ENCODE measurements at regions not wholly inside any gene's neighbourhood (a gene's known extent, or its start where the extent isn't known, plus 50 kb on each side); places are given as distances from the start of the nearest gene placed in this dataset.
A peak's percentile ranks its signal among the peaks of the same experiment; 100 is the strongest.

DNA sequence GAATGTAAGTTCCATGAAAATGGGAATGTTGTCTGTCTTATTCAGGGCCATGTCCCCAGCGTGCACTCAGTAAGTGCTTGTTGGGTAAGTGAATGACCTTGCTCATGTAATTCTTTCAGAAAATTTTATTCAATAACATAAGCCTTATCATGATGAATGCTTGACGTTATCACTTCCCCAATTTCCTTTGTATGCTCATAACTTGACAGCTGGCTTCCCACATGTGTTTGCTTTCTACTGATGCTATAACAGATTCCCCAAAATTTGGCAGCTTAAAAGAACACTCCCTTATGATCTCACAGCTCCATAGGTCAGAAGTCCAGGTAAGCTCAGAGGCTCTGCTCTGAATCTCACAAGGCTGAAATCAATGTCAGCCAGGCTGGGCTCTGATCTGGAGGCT is 155.8 kb upstream of the POU2AF2 start:
- DNase-seq (ENCODE audit: low read depth) = no peak
- H3K4me3 ChIP-seq (ENCODE audit: low read length) = no peak overlapping the region
- TF ChIP-seq, protein P1, sequence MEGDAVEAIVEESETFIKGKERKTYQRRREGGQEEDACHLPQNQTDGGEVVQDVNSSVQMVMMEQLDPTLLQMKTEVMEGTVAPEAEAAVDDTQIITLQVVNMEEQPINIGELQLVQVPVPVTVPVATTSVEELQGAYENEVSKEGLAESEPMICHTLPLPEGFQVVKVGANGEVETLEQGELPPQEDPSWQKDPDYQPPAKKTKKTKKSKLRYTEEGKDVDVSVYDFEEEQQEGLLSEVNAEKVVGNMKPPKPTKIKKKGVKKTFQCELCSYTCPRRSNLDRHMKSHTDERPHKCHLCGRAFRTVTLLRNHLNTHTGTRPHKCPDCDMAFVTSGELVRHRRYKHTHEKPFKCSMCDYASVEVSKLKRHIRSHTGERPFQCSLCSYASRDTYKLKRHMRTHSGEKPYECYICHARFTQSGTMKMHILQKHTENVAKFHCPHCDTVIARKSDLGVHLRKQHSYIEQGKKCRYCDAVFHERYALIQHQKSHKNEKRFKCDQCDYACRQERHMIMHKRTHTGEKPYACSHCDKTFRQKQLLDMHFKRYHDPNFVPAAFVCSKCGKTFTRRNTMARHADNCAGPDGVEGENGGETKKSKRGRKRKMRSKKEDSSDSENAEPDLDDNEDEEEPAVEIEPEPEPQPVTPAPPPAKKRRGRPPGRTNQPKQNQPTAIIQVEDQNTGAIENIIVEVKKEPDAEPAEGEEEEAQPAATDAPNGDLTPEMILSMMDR (IDR thresholded peaks at IDR 0.05; ENCODE audit: insufficient read depth, low read depth, low read length, missing control alignments) = no peak

DNA sequence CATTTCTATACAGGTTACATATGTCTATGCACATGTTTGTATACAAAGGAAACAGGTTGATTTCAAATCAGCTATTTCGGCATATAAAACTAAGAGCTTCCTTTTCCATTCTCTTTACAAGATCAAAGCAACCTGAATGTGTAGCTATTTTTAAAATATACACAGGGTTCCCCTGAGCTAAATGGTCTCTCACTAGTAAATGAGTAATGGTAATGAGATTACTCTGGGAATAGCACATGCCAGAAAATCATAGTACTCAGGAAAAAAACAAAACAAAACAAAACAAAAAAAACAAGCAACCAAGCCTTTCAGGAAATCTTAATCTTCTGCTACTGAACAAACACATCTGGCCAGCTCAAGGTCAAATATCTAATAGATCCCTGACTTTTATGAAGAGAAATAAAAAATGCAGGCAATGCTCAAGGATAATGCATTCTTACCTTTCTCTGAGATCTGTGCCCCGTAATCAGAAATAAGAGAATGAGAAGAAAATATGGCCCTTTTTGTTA is 156.6 kb upstream of the POU2AF2 start:
- H3K4me3 ChIP-seq (ENCODE audit: low read length) = no peak overlapping the region
- DNase-seq (ENCODE audit: low read depth) = no peak
- TF ChIP-seq, protein P1 (IDR thresholded peaks at IDR 0.05; ENCODE audit: insufficient read depth, low read depth, low read length, missing control alignments) = no peak

DNA sequence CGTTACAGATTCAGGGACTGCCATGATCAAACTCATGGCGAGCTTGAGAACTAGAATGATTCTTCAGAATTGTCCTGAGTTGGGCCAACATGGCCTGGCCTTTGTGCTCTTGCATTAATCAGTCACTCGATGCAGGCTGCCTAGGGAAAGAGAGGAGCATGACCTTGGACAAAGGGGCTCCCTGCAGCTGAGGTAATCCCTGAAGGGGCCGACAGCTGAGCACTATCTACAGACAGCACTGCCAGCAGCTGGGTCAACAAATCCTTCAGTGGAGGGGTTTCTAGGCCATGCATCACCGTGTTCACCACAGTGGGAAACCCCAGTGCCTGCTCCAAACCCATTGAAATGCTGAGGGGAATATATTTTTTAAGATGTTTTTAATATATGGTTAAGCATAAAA is 159.5 kb upstream of the POU2AF2 start:
- H3K4me3 ChIP-seq (ENCODE audit: low read length) = no peak overlapping the region
- no peak for DNase-seq (ENCODE audit: low read depth)
- TF ChIP-seq, protein P1 (IDR thresholded peaks at IDR 0.05; ENCODE audit: insufficient read depth, low read depth, low read length, missing control alignments) = no peak

DNA sequence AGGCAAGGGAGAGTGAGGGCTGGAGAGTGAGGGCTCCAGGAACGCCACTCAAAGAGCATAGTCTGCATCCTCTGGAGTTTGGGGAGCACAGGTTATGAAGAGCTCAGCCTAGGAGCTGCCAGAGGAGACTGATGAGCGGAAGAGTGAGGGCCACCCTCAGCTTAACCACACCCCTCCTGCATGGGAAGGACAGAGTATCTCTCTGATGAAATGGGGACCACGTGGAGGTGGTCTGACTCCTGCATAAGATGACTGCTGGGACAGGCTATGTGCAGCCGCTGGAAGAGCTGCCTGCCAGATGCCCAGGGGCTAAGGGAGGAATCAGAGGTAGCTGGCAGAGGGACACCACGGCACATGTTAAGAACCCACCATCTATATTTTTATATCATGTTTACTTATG is 162.9 kb upstream of the POU2AF2 start:
- no peak overlapping the region for H3K4me3 ChIP-seq (ENCODE audit: low read length)
- TF ChIP-seq, protein P1 (IDR thresholded peaks at IDR 0.05; ENCODE audit: insufficient read depth, low read depth, low read length, missing control alignments) = no peak
- no peak for DNase-seq (ENCODE audit: low read depth)

DNA sequence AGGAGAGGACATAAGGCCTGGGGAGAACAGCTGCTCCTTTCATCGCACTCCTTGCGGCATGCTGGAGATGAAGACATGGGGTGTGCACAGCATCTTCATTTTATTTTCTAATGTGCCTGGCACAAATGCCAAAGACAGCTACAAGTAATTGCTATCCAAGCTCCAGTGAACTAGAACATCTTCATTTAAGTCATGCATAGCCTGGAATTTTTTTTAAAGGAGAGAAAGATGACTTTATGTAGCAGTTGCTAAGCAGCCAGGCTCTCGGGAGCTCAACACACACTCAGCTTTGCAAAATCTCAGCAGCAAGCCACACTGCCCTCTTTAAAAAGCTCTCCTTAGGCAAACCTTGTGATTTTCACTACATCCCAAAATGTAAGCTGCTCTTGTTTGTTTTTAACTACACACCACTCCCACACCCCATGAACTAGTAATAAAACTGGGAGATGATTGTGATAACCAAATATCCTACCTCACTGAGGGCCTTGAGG is 164.5 kb upstream of the POU2AF2 start:
- TF ChIP-seq, protein P1 (IDR thresholded peaks at IDR 0.05; ENCODE audit: insufficient read depth, low read depth, low read length, missing control alignments) = no peak
- no peak overlapping the region for H3K4me3 ChIP-seq (ENCODE audit: low read length)
- DNase-seq (ENCODE audit: low read depth) = no peak

DNA sequence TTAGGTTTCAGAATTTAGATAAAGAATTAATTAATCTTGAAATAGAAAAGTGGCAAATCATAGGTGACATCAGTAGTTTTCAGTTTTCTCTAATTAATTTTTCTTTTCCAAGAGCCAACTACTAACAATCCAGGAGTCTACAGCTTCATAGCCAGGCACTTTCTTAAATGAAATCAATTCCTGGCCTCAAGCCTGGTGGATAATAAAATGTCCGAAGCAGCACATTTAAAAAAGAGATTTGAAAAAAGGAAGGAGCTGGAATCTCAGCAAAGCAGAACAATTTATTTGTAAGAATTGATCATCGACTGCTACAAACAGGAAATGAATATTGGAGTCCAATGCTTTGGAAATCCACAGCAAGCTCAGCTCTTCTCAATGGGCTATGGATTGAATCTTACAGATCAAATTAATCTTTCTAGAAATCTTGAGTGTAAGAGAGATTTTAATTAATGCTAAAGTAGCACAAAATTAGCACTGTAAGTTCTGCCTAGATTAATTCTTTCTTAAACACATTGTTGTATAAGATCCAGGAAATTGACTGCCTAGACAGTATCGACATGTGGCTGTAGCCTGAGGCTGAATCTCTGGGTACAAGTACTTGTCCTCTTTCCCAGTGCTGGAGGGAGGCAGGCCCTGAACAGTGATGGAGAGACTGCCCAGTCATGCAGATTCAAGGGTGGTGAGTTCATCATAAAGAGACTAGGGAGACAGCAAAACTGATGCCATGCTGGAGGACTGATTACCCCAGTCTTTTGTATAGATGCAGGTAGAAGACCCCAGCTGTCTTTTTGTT is 167.8 kb upstream of the POU2AF2 start:
- peak; percentile 27 for DNase-seq (ENCODE audit: low read depth)
- TF ChIP-seq, protein P1 (IDR thresholded peaks at IDR 0.05; ENCODE audit: insufficient read depth, low read depth, low read length, missing control alignments) = no peak

More for the DNA sequence above, 167.8 kb upstream of the POU2AF2 start:
- H3K4me3 ChIP-seq (ENCODE audit: low read length) = no peak overlapping the region
